ENCODE measurements at regions not wholly inside any gene's neighbourhood (a gene's known extent, or its start where the extent isn't known, plus 50 kb on each side); places are given as distances from the start of the nearest gene placed in this dataset.

DNA sequence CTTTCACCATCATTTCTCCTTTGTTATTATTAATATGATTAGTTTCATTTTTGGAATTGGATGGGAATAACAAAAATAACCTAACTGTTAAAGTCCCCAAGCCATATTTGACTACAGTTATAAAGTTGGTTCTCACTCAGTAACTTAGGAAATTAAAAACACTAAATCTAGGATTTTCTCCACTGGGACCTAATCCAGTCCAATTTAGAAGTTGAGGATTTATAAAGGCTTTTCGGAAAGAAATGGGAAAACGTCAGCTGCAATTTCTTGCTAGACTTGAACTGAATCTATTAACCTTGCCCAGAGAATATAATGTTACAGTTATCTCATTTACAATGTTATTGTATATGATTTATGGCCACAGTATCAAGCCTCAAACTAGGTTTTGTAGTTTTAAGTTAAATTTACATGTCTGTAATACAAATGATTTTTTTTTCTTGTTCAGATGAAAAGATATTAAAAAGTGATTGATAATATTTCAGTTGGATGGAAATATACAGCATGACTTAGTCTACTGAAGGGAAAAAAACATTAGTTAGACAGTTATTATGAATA lies 524.3 kb upstream of the GRAMD2B start:
- CTCF ChIA-PET = no interaction called here
- no peak for DNase-seq

DNA sequence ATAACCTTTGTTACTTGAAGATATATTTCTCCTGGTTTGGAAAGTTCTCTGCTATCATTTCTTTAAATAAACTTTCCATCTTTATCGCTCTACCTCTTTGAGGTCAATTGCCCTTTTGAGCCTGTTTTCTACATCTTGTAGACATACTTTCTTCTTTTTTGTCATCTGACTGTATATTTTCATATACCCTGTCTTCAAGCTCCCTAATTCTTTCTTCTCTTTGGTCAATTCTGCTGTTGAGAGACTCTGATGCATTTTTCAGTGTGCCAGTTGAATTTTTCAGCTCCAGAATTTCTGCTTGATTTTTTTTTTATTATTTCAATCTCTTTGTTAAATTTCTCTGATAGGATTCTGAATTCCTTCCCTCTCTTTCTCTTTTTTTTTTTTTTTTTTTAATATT lies 511.2 kb upstream of the GRAMD2B start:
- Mint-ChIP-seq H3K4me1 (ENCODE audit: low read depth, unreplicated experiment) (no peaks in the 10 kb centered on the region), H3K27me3 (ENCODE audit: insufficient read depth, unreplicated experiment) (no peaks in the 10 kb centered on the region), H3K36me3 (ENCODE audit: insufficient read depth, unreplicated experiment) (no peaks in the 10 kb centered on the region), H3K27ac (ENCODE audit: unreplicated experiment) (no peak overlapping the region), H3K4me3 (ENCODE audit: unreplicated experiment) (no peak overlapping the region), H3K9me3 (ENCODE audit: unreplicated experiment) (peaks cover 26% of the 10 kb centered on the region)
- no TSS peak for BruUV-seq (replicated peaks)
- Histone ChIP-seq H3K9me3 (no peaks in the 10 kb centered on the region), H3K36me3 (ENCODE audit: control insufficient read depth, insufficient read depth, low read length) (no peaks in the 10 kb centered on the region), H3K27me3 (replicated peaks; ENCODE audit: control insufficient read depth, insufficient read depth, low read length) (no peaks in the 10 kb centered on the region), H3K4me1 (no peaks in the 10 kb centered on the region), H3K4me3 (ENCODE audit: low read depth, low read length) (no peak overlapping the region)
- intact Hi-C loops (cut with micrococcal nuclease; ENCODE audit: unreplicated experiment) = no loop called here
- ChIA-PET POLR2A (no interaction called here), CTCF (no interaction called here)
- TF ChIP-seq, protein P1, sequence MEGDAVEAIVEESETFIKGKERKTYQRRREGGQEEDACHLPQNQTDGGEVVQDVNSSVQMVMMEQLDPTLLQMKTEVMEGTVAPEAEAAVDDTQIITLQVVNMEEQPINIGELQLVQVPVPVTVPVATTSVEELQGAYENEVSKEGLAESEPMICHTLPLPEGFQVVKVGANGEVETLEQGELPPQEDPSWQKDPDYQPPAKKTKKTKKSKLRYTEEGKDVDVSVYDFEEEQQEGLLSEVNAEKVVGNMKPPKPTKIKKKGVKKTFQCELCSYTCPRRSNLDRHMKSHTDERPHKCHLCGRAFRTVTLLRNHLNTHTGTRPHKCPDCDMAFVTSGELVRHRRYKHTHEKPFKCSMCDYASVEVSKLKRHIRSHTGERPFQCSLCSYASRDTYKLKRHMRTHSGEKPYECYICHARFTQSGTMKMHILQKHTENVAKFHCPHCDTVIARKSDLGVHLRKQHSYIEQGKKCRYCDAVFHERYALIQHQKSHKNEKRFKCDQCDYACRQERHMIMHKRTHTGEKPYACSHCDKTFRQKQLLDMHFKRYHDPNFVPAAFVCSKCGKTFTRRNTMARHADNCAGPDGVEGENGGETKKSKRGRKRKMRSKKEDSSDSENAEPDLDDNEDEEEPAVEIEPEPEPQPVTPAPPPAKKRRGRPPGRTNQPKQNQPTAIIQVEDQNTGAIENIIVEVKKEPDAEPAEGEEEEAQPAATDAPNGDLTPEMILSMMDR (IDR thresholded peaks at IDR 0.05; ENCODE audit: insufficient read depth in 1 of 2, low read depth in 1 of 2, low read length in 1 of 2, severe bottlenecking in 1 of 2, unreplicated experiment in 1 of 2) = no peak
- no peak for DNase-seq

More for the DNA sequence above, 524.3 kb upstream of the GRAMD2B start:
- H3K9me3 Mint-ChIP-seq (ENCODE audit: unreplicated experiment) = no peaks in the 10 kb centered on the region
- TF ChIP-seq, protein P1 (IDR thresholded peaks at IDR 0.05; ENCODE audit: insufficient read depth in 1 of 2, low read depth in 1 of 2, low read length in 1 of 2, severe bottlenecking in 1 of 2, unreplicated experiment in 1 of 2) = no peak
- Histone ChIP-seq H3K4me3 (ENCODE audit: low read depth, low read length) (no peak overlapping the region), H3K36me3 (ENCODE audit: control insufficient read depth, insufficient read depth, low read length) (no peaks in the 10 kb centered on the region), H3K9me3 (no peaks in the 10 kb centered on the region), H3K27me3 (replicated peaks; ENCODE audit: control insufficient read depth, insufficient read depth, low read length) (no peaks in the 10 kb centered on the region), H3K4me1 (no peaks in the 10 kb centered on the region)
- H3K27ac Mint-ChIP-seq (ENCODE audit: unreplicated experiment) = no peak overlapping the region
- intact Hi-C loops (cut with micrococcal nuclease; ENCODE audit: unreplicated experiment) = no loop called here
- POLR2A ChIA-PET = no interaction called here
- no peaks in the 10 kb centered on the region for H3K4me1 Mint-ChIP-seq (ENCODE audit: low read depth, unreplicated experiment)
- H3K27me3 Mint-ChIP-seq (ENCODE audit: insufficient read depth, unreplicated experiment) = no peaks in the 10 kb centered on the region
- H3K4me3 Mint-ChIP-seq (ENCODE audit: unreplicated experiment) = no peak overlapping the region
- BruUV-seq (replicated peaks) = no TSS peak
- H3K36me3 Mint-ChIP-seq (ENCODE audit: insufficient read depth, unreplicated experiment) = no peaks in the 10 kb centered on the region

DNA sequence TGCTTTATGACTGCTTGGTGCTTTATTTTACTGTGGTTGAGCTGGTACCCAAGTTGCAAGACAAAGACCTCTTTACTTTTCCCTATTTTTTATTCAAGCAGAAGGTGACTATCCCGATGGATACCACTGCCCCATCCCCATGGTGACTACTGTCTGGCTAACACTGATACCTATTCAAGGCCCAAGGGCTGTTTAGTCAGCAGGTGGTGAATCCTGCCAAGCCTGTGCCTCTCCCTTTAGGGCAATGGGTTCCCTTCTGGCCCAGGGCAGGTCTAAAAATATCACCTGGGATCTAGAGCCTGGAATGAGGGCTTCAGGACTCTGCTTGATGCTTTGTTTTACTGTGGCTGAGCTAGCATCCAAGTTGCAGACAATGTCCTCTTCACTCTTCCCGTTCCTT lies 510.0 kb upstream of the GRAMD2B start:
- H3K9me3 ChIP-seq = no peaks in the 10 kb centered on the region
- peaks cover 27% of the 10 kb centered on the region for H3K9me3 Mint-ChIP-seq (ENCODE audit: unreplicated experiment)
- POLR2A ChIA-PET = no interaction called here
- H3K4me3 Mint-ChIP-seq (ENCODE audit: unreplicated experiment) = no peak overlapping the region
- DNase-seq = no peak
- no peak overlapping the region for H3K4me3 ChIP-seq (ENCODE audit: low read depth, low read length)
- no peaks in the 10 kb centered on the region for H3K27me3 ChIP-seq (replicated peaks; ENCODE audit: control insufficient read depth, insufficient read depth, low read length)
- BruUV-seq (replicated peaks) = no TSS peak
- H3K27me3 Mint-ChIP-seq (ENCODE audit: insufficient read depth, unreplicated experiment) = no peaks in the 10 kb centered on the region
- no peaks in the 10 kb centered on the region for H3K4me1 ChIP-seq
- no peaks in the 10 kb centered on the region for H3K4me1 Mint-ChIP-seq (ENCODE audit: low read depth, unreplicated experiment)
- intact Hi-C loops (cut with micrococcal nuclease; ENCODE audit: unreplicated experiment) = no loop called here
- no peaks in the 10 kb centered on the region for H3K36me3 Mint-ChIP-seq (ENCODE audit: insufficient read depth, unreplicated experiment)
- TF ChIP-seq, protein P1 (IDR thresholded peaks at IDR 0.05; ENCODE audit: insufficient read depth in 1 of 2, low read depth in 1 of 2, low read length in 1 of 2, severe bottlenecking in 1 of 2, unreplicated experiment in 1 of 2) = no peak
- H3K27ac Mint-ChIP-seq (ENCODE audit: unreplicated experiment) = no peak overlapping the region
- CTCF ChIA-PET = no interaction called here
- no peaks in the 10 kb centered on the region for H3K36me3 ChIP-seq (ENCODE audit: control insufficient read depth, insufficient read depth, low read length)
